Iris pigment epithelial cell (primary cell): ENCODE measurements at regions not wholly inside any gene's neighbourhood (a gene's known extent, or its start where the extent isn't known, plus 50 kb on each side); places are given as distances from the start of the nearest gene placed in this dataset.
A peak's percentile ranks its signal among the peaks of the same experiment; 100 is the strongest.
"Not testable (repeated sequence)": the region's sequence is repeated elsewhere in the genome, so short reads cannot be mapped to it uniquely, and the experiment has no call there.

Source experiments
- DNase-seq: peaks from one replicate; pipeline ENCODE4 v3.0.0-alpha.2; 2011; ENCODE audit warnings: low read depth

- no peak for DNase-seq
Measured at GRCh38 chr3:177476921-177477435, 279.7 kb upstream of the TBL1XR1 start.

DNA sequence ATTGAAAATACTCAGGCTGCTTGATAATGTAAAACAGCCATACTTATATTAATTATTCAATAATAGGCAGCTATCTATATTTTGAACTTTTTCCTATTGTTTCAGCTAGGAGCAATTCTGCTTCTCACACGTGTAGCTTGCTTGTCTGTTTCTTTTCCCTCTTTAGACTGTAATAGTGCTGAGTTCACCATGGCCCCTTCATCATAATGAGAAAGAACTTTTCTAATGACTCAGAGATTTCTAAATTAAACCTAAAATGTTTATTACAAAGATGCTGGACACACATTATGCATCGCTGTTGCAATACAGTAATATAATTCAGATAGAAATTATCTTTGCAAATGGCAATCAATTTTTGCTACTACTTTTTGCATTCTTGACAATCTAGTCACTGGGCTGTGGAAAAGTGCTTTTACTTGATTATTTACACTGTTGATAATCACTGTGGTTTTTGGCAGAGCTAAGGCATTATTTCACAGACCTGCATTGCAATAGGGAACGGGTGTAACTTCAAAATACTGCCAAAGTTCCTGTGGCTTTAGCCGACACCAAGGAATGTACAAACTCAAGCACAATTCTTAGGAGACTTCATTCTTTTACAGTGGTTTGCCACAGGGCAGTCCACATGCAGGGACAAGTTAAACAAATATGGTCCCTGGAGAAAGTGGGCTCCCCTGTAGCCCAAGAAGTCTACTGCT, 281.0 kb upstream of the TBL1XR1 start:
- peak; percentile 100 for DNase-seq

GRCh38 chr3:177479630-177480029, 282.3 kb upstream of the TBL1XR1 start:
- no peak for DNase-seq

GRCh38 chr3:177481329-177481728, 284.0 kb upstream of the TBL1XR1 start:
- no peak for DNase-seq

DNA sequence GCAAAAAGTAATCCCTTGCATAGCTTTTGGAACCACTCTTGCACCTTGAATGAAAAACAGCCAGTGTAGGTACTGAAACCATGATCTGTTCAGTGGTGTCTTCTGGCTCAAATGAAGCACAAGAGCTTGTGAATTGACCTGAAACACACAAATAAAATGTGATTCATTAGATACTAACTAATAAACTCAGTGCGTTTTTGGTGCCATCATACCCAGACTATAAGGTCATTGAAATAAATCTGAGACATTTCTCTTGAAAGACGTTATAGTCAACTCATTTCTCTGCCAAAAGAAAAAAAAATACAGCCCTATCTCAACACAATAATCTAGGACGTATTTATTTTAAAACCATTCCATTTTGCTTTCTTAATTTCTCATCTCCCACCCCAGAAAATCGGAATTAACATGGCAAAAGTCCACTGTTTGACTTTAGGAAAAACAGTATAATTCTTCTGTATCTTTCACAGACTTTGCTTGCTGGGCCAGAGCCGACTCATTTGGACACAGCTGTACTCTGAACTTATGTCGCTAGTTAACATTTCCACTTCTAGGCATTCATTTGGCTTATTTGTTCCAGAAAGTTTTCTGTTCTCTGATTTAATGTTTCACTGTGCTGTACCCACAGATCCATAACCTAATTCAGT, 284.9 kb upstream of the TBL1XR1 start:
- peak; percentile 55 for DNase-seq

GRCh38 chr3:177483182-177483967, 286.1 kb upstream of the TBL1XR1 start:
- DNase-seq, result peak; percentile 26

GRCh38 chr3:177484206-177484605, 286.9 kb upstream of the TBL1XR1 start:
- DNase-seq, result no peak

- DNase-seq, result peak; percentile 57
Measured at GRCh38 chr3:177484926-177485325, 287.6 kb upstream of the TBL1XR1 start.

DNA sequence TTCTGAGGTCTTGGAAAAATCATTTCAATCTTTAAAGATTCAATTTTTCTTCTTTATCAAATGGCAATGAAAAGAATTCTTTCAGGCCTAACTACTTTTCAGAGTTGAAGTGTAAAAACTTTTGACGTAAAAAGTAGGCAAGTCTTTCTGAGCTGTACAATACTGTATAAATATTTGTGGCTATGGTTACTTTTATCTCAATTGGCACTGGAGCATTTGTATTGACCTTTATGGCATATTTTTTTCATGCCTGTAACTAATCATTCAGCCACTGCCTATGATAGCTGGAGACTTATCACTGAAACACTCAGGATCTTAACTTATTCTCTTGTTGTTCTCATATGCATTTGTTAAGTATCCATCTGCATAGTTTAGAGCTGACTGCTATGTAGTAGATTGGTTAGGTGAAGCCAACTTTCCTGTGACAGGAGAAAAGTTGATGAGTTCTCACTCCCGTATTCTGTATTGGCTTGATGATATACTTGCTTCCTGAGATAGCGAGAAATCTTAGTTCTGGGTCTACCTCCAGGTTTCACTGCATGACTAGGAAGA, 290.4 kb upstream of the TBL1XR1 start:
- DNase-seq, result peak; percentile 58

DNA sequence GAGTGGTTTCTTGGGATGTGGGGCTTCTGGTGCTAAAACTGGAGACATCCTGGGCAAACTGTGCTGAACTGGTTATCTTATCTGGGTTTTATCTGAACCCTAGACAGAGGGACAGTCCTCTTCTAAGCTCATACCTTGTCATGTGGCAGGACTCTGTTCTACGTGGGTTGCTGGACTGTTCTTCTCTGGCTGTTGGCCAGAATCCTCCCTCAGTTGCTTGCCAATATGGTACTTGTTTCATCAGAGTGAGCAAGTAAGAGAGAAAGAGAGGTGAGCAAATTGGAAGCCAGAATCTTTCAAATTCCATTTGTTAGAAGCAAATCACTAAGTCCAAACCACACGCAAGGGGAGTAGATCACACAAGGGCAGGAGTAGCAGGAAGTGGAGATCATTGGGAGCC, 291.5 kb upstream of the TBL1XR1 start:
- DNase-seq, result peak; percentile 28

- no peak for DNase-seq
Measured at GRCh38 chr3:177490626-177491025, 293.3 kb upstream of the TBL1XR1 start.

DNA sequence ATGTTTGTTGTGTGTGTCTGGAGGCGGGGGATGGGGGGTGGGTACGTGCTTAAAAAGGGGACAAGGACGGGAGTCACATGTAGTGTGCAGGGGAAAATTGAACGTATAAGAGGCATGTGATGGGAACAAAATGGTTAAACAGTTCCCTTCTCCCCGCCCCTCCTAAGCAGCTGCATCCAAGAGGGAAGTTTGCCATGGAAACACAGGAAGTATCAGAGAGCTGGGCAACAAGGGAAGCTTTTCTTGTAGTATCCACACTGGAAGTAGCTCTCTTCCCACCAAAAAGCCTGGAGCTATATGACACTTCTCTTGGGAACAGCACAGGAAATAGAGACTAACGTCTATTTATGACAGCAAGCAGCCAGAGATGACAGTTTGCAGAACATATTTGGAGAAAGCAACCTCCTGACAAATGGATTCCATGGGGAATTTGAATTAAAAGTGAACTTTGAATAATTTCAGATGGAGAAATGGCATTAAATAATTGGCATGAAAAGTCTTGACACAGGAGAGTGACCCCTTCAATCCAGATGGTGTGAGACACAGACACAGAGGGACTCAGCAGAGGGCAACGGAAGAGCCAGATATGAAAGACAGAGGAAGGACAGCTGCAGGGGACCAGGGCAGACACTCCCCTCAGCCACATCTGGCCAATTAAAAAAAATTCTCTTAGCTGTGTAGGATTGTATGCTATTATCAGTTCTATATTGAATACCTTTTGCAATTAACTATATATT, 294.2 kb upstream of the TBL1XR1 start:
- peak; percentile 11 for DNase-seq

DNA sequence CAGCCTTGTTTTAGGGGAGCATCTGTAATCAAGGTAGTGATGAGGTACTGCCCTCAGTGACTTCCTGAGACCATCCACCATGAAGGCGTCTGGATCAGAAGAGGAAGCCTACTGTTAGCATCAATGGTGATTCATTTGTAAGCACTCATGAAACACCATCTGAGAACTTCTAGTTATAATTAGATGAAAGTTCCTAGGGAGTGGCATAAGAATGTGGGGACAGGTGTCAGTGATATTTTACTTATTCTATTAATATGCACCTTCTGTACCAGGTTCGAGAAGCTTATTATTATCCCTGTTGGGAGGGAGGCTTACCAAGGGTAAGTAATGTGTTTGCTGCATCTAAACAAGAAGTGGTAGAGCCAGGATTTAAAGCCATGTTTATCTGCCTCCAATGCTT, 295.8 kb upstream of the TBL1XR1 start:
- DNase-seq, result no peak

GRCh38 chr3:177494216-177494615, 296.9 kb upstream of the TBL1XR1 start:
- no peak for DNase-seq

DNA sequence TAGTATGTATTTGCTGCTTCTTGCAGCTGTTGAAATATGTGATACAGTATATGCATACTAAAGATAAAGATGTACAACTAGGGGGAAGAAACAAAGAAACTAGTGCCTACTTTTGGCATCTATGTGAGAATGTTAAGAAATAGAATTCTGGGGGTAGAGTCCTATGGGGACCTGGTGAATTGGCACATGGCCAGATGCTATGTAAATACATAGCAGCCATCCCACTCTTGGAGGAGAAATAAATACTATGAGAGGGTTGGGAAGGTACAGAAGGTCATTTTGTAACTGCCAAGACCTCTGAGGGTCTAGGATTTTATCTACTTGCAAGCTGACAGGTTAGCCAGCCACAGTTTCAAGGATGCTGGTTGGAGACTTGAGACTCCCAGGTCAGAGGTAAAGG, 298.3 kb upstream of the TBL1XR1 start:
- DNase-seq, result no peak

DNA sequence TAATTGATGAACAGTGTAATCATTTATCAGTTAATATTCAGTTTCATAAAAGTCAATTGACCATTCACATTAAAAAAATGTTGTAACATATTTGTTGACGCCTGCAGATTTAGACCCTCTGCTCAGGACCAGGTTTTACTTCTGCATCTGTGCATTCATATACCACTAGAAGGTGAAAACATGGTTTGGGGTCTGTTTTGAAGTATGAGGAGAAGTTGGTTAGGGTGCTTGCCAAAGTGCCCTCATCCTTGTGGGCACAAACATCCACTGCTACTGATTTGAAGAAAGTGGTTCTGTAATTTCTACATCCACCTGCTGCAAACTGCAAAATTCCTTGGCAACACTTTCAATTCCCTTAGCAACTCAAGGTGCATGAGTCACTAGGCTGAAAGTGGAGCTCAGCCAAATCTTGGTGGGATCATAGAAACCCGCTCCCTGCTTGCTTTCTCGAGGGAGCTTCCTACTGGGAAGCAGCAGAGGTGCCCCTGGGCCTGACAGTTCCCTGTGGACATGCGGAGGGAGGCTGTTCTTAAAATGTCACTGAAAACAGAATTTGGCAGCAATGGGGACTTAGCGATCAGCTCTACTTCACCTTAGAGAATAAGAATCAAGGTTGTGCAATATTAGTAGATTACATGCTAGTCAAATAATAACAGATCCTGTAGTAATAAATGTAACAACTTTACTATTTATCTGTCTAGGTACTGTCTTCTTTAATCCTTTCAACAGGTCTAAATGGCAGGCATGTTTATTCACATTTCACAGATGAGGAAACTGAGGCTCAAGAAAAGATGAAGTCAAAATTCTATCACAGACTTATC, 301.0 kb upstream of the TBL1XR1 start:
- peak; percentile 81 for DNase-seq

DNA sequence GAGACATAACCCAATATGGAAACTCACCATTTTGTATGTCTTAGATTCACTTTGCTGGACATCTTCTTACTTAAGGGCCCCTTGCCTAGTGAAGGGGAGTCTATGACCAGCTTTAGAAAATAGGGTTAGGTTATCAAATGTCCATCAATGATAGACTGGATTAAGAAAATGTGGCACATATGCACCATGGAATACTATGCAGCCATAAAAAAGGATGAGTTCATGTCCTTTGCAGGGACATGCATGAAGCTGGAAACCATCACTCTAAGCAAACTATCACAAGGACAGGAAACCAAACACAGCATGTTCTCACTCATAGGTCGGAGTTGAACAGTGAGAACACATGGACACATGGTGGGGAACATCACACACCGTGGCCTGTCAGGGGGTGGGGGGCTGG, 301.8 kb upstream of the TBL1XR1 start:
- DNase-seq, result not testable (repeated sequence)

DNA sequence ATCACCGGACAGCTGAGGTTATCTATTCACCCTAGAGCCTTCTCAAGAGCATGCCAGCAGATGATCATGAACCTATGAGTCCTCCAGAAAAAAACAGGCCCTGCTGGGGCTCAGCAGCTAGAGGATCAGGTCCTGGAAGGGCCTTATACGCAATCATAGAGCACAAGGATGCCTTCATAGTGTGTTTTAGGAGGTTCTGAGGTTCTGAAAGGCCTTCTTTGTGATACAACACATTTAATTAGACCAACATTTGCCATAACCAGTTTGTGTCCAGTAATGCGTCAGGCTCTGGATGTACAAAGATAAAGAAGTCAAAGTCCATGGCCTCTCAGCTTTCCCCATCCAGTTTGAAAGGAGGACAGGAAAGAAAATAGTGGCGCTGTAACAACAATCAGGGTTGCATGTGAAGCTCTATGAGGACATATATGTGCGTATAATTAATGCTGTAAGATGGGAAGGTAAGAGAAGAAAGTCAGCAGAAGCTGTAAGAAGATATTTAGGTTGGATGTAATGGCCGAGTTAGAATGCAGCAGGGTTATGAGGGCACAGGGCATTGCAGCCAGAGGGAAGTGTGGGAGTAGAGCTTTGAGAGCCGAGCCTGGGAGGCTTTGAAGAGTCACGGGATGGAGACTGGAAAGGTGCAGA, 302.6 kb upstream of the TBL1XR1 start:
- no peak for DNase-seq

GRCh38 chr3:177510693-177511216, 313.5 kb upstream of the TBL1XR1 start:
- DNase-seq, result no peak
